ENCODE measurements at regions not wholly inside any gene's neighbourhood (a gene's known extent, or its start where the extent isn't known, plus 50 kb on each side); places are given as distances from the start of the nearest gene placed in this dataset.

DNA sequence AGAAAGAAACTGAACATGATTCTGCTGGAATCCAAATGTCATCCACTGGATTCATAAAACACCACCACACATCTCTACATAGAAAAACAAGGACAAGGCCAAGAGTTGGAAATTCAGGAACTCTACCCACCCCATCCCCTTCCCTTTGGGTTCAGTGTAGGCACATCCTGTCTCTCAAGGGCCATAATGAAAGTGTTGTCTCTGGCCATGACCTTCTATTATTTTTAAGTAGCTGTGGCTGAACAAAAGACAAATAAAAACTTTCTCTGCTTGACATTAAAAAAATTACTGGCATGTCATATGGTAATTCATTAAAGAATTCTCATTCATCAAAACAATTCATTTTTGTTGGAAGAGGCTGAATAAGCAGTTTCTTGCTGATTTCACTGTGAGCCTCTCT lies 54.9 kb upstream of the ZBTB18 start:
- Histone ChIP-seq H3K9me3 (ENCODE audit: low read length) (no peaks in the 10 kb centered on the region), H3K27ac (ENCODE audit: low read depth, low read length) (no peak overlapping the region), H3K36me3 (ENCODE audit: insufficient read depth, low read length) (no peaks in the 10 kb centered on the region), H3K4me1 (ENCODE audit: insufficient read depth, low read length) (no peaks in the 10 kb centered on the region), H3K27me3 (ENCODE audit: insufficient read depth, low read length, poor library complexity, severe bottlenecking) (no peaks in the 10 kb centered on the region), H3K4me3 (ENCODE audit: low read length) (no peak overlapping the region)
- peaks cover 0 to 4% (median 0%) of the 10 kb centered on the region in 3 donors for H3K36me3 Mint-ChIP-seq
- peaks cover 3 to 6% of the 10 kb centered on the region in 2 donors for H3K27me3 Mint-ChIP-seq
- H3K9me3 Mint-ChIP-seq: peaks cover 0 to 8% (median 0%) of the 10 kb centered on the region in 5 donors
- no peaks in the 10 kb centered on the region for H3K4me1 Mint-ChIP-seq
- ChIA-PET CTCF (no interaction called here), POLR2A (no interaction called here)
- H3K27ac Mint-ChIP-seq: no peak overlapping the region
- no peak for DNase-seq
- H3K4me3 Mint-ChIP-seq: no peak overlapping the region

DNA sequence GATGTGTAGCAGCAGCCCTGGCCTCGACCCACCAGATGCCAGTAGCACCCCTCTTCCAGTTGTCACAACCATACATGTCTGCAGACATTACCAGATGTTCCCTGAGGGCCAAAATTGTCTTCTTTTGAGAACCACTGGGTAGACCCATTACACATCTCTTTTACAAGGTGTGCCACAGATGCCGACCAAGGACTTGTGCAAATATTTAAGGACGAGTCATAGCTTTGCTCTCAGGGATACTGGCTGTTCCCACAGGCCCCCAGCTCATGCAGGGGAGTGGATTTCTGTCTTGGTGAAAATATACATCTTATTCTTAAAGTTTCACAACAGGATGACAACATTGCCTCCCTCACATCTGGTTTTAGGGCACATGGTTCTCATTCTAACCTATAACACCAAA lies 59.4 kb upstream of the ZBTB18 start:
- no peaks in the 10 kb centered on the region for H3K27me3 ChIP-seq (ENCODE audit: insufficient read depth, low read length, poor library complexity, severe bottlenecking)
- no peak overlapping the region for H3K4me3 Mint-ChIP-seq
- H3K27me3 Mint-ChIP-seq: peaks cover 6 to 7% of the 10 kb centered on the region in 2 donors
- H3K9me3 Mint-ChIP-seq: peaks cover 0 to 12% (median 4%) of the 10 kb centered on the region in 5 donors
- H3K4me1 Mint-ChIP-seq: no peaks in the 10 kb centered on the region
- no peaks in the 10 kb centered on the region for H3K4me1 ChIP-seq (ENCODE audit: insufficient read depth, low read length)
- no peaks in the 10 kb centered on the region for H3K36me3 ChIP-seq (ENCODE audit: insufficient read depth, low read length)
- no peaks in the 10 kb centered on the region for H3K9me3 ChIP-seq (ENCODE audit: low read length)
- no peak for DNase-seq
- no peak overlapping the region for H3K4me3 ChIP-seq (ENCODE audit: low read length)
- H3K36me3 Mint-ChIP-seq: peaks cover 0 to 8% (median 0%) of the 10 kb centered on the region in 3 donors
- POLR2A ChIA-PET: no interaction called here
- no peak overlapping the region for H3K27ac ChIP-seq (ENCODE audit: low read depth, low read length)
- no peak overlapping the region for H3K27ac Mint-ChIP-seq
- CTCF ChIA-PET: no interaction called here

DNA sequence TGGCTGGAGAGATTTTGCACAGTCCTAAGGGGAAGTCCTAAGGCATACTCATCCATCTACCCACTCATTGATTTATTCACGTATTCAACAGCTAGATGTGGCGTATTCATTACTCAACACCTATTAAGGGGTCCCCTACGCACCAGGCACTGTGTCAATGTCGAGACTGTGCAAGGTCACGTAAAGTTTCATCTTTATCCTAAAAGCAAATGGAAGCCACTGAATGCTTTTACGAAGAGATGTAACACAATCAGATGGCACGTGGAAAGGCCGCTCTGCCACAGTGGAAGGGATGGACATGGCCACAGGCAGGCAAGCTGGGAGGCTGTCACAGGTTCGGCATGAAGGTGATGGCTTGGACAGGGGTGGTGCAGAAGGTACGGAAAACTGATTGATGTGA lies 66.3 kb upstream of the ZBTB18 start:
- Histone ChIP-seq H3K36me3 (ENCODE audit: insufficient read depth, low read length) (no peaks in the 10 kb centered on the region), H3K4me1 (ENCODE audit: insufficient read depth, low read length) (no peaks in the 10 kb centered on the region), H3K4me3 (ENCODE audit: low read length) (no peak overlapping the region), H3K27me3 (ENCODE audit: insufficient read depth, low read length, poor library complexity, severe bottlenecking) (no peaks in the 10 kb centered on the region), H3K27ac (ENCODE audit: low read depth, low read length) (no peak overlapping the region), H3K9me3 (ENCODE audit: low read length) (no peaks in the 10 kb centered on the region)
- ChIA-PET CTCF (no interaction called here), POLR2A (no interaction called here)
- Mint-ChIP-seq H3K4me3 (no peak overlapping the region), H3K4me1 (no peaks in the 10 kb centered on the region), H3K27me3 (peaks cover 10 to 11% of the 10 kb centered on the region in 2 donors), H3K9me3 (peaks cover 0 to 1% (median 0%) of the 10 kb centered on the region in 5 donors), H3K36me3 (peaks cover 0 to under 1% (median 0%) of the 10 kb centered on the region in 3 donors), H3K27ac (no peak overlapping the region)
- no peak for DNase-seq

DNA sequence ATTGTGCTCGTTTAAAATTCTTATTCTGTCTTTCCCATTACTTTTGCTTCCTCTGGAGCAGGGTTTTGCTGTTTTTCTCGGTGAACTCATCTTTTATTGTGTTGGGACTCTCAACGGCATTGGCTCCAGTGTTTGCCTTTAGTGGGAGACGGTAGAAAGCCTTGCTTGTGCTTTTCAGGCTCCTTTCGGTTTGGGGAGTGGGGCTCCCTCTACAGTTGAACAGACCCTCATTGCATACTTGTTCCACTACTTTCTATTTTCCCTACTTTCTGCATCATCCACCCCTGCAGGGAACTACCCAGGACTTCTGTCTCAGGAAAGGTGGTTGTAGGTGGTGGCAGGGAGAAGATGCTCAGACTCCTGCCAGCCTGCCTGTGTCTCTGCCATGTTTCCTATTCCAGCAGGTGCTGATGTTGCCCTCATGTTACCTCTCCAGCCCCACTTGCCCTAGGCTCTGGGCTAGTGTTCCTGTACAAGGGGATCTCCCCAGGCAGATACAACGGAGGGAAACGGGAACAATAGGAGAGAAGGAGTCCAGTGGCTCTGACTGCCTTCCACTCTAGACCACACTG lies 68.5 kb upstream of the ZBTB18 start:
- no peaks in the 10 kb centered on the region for H3K36me3 Mint-ChIP-seq
- H3K27me3 Mint-ChIP-seq: peaks cover 7 to 11% of the 10 kb centered on the region in 2 donors
- Histone ChIP-seq H3K36me3 (ENCODE audit: insufficient read depth, low read length) (no peaks in the 10 kb centered on the region), H3K4me3 (ENCODE audit: low read length) (no peak overlapping the region), H3K4me1 (ENCODE audit: insufficient read depth, low read length) (no peaks in the 10 kb centered on the region), H3K27ac (ENCODE audit: low read depth, low read length) (no peak overlapping the region), H3K9me3 (ENCODE audit: low read length) (no peaks in the 10 kb centered on the region), H3K27me3 (ENCODE audit: insufficient read depth, low read length, poor library complexity, severe bottlenecking) (no peaks in the 10 kb centered on the region)
- H3K4me3 Mint-ChIP-seq: no peak overlapping the region
- H3K9me3 Mint-ChIP-seq: no peaks in the 10 kb centered on the region
- H3K4me1 Mint-ChIP-seq: no peaks in the 10 kb centered on the region
- CTCF ChIA-PET: no interaction called here
- POLR2A ChIA-PET: no interaction called here
- no peak for DNase-seq
- no peak overlapping the region for H3K27ac Mint-ChIP-seq

DNA sequence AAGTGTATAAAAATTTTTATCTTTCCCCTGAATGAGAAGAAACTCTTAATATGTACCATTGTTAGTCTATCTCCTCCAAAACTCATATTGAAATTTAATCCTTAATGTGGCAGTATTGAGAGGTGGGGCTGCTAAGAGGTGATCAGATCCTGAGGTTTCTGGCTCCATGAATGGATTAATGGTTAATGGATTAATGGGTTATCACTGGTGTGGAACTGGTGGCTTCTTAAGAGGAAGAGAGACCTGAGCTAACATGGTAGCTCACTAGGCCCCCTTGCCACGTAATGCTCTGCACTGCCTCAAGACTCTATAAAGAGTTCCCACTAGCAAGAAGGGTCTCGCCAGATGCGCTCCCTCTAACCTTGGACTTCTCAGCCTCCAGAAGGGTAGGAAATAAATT lies 70.6 kb upstream of the ZBTB18 start:
- no peaks in the 10 kb centered on the region for H3K4me1 Mint-ChIP-seq

DNA sequence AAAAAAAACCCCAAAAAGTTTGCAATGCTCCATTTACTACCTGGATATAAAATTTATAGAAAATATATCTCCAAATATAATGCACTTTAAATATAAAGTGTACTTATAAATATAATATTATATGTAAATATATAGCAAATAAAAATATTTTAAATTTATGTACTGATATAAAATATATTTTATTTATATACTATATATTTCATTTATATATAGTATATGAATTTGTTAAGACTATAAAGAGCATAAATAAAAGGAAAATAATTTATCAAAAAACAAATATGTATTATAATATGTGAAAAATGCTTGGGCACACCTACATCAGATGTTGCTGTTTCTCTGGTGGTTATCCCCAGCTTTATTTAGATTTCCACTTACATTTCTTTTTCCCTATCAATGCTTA lies 71.0 kb upstream of the ZBTB18 start:
- Mint-ChIP-seq H3K4me3 (no peak overlapping the region), H3K27ac (no peak overlapping the region), H3K27me3 (peaks cover 0 to 5% of the 10 kb centered on the region in 2 donors), H3K4me1 (no peaks in the 10 kb centered on the region), H3K9me3 (no peaks in the 10 kb centered on the region), H3K36me3 (no peaks in the 10 kb centered on the region)
- H3K9me3 ChIP-seq (ENCODE audit: low read length): no peaks in the 10 kb centered on the region
- no peak overlapping the region for H3K27ac ChIP-seq (ENCODE audit: low read depth, low read length)
- no peak overlapping the region for H3K4me3 ChIP-seq (ENCODE audit: low read length)
- ChIA-PET POLR2A (no interaction called here), CTCF (no interaction called here)
- no peaks in the 10 kb centered on the region for H3K27me3 ChIP-seq (ENCODE audit: insufficient read depth, low read length, poor library complexity, severe bottlenecking)
- H3K36me3 ChIP-seq (ENCODE audit: insufficient read depth, low read length): no peaks in the 10 kb centered on the region
- DNase-seq: no peak
- no peaks in the 10 kb centered on the region for H3K4me1 ChIP-seq (ENCODE audit: insufficient read depth, low read length)

More for the DNA sequence above, 70.6 kb upstream of the ZBTB18 start:
- no peak overlapping the region for H3K4me3 Mint-ChIP-seq
- POLR2A ChIA-PET: no interaction called here
- H3K27ac ChIP-seq (ENCODE audit: low read depth, low read length): no peak overlapping the region
- H3K4me1 ChIP-seq (ENCODE audit: insufficient read depth, low read length): no peaks in the 10 kb centered on the region
- no peaks in the 10 kb centered on the region for H3K27me3 ChIP-seq (ENCODE audit: insufficient read depth, low read length, poor library complexity, severe bottlenecking)
- H3K9me3 Mint-ChIP-seq: no peaks in the 10 kb centered on the region
- DNase-seq: no peak
- CTCF ChIA-PET: no interaction called here
- H3K9me3 ChIP-seq (ENCODE audit: low read length): no peaks in the 10 kb centered on the region
- no peak overlapping the region for H3K27ac Mint-ChIP-seq
- H3K4me3 ChIP-seq (ENCODE audit: low read length): no peak overlapping the region
- H3K36me3 Mint-ChIP-seq: no peaks in the 10 kb centered on the region
- H3K27me3 Mint-ChIP-seq: peaks cover 0 to 5% of the 10 kb centered on the region in 2 donors
- H3K36me3 ChIP-seq (ENCODE audit: insufficient read depth, low read length): no peaks in the 10 kb centered on the region

DNA sequence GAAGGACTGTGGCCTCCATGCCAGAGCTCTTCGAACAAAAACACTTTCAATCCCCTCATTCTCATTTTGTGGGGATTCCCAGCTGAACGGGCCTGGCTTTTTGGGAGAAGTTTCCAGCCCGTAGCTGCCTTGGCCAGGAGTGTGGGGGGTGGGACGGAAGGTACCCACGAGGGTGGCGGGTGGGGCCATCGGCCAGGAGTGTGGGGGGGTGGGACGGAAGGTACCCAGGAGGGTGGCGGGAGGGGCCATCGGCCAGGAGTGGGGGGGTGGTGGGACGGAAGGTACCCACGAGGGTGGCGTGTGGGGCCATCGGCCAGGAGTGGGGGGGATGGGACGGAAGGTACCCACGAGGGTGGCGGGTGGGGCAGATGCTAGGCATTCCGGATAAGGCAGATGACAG lies 71.7 kb upstream of the ZBTB18 start:
- POLR2A ChIA-PET: interaction anchor here (0.7 kb wide), 1 partner anchor 431 kb away, joined by 4 read pairs; no protein-coding TSS in a partner anchor
- Histone ChIP-seq H3K4me3 (ENCODE audit: low read length) (no peak overlapping the region), H3K27me3 (ENCODE audit: insufficient read depth, low read length, poor library complexity, severe bottlenecking) (no peaks in the 10 kb centered on the region), H3K4me1 (ENCODE audit: insufficient read depth, low read length) (no peaks in the 10 kb centered on the region), H3K9me3 (ENCODE audit: low read length) (no peaks in the 10 kb centered on the region), H3K36me3 (ENCODE audit: insufficient read depth, low read length) (no peaks in the 10 kb centered on the region), H3K27ac (ENCODE audit: low read depth, low read length) (no peak overlapping the region)
- Mint-ChIP-seq H3K27me3 (peaks cover 0 to 11% of the 10 kb centered on the region in 2 donors), H3K9me3 (no peaks in the 10 kb centered on the region), H3K27ac (no peak overlapping the region), H3K4me3 (no peak overlapping the region), H3K4me1 (no peaks in the 10 kb centered on the region), H3K36me3 (no peaks in the 10 kb centered on the region)
- no peak for DNase-seq
- CTCF ChIA-PET: no interaction called here

DNA sequence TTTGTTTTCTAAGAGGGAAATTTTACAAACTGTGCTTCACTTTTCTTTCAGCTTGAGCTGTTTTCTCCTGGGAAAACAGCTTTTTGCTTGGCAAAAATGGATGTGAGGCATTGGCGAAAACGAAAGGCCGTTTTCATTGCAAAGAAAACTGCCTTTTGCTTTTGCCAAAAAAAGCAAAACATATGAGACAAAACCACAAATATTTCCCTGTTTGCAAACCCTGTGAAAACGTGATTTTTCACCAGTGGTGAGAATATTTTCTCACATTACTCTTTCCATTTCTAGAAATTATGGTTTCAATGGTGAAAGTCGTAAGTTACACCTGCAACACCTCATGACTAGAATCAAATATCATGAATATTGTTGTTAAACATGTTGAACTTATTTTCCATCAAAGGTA lies 74.0 kb upstream of the ZBTB18 start:
- no peaks in the 10 kb centered on the region for H3K36me3 Mint-ChIP-seq
- H3K4me3 Mint-ChIP-seq: no peak overlapping the region
- DNase-seq: no peak
- CTCF ChIA-PET: no interaction called here
- H3K4me3 ChIP-seq (ENCODE audit: low read length): no peak overlapping the region
- H3K9me3 ChIP-seq (ENCODE audit: low read length): no peaks in the 10 kb centered on the region
- no peaks in the 10 kb centered on the region for H3K4me1 Mint-ChIP-seq
- H3K9me3 Mint-ChIP-seq: no peaks in the 10 kb centered on the region
- no peaks in the 10 kb centered on the region for H3K36me3 ChIP-seq (ENCODE audit: insufficient read depth, low read length)
- POLR2A ChIA-PET: no interaction called here
- peaks cover 0 to 23% of the 10 kb centered on the region in 2 donors for H3K27me3 Mint-ChIP-seq
- no peaks in the 10 kb centered on the region for H3K27me3 ChIP-seq (ENCODE audit: insufficient read depth, low read length, poor library complexity, severe bottlenecking)
- H3K27ac Mint-ChIP-seq: no peak overlapping the region
- H3K4me1 ChIP-seq (ENCODE audit: insufficient read depth, low read length): no peaks in the 10 kb centered on the region
- no peak overlapping the region for H3K27ac ChIP-seq (ENCODE audit: low read depth, low read length)

All from CD8-positive, alpha-beta memory T cell (primary cell).